ENCODE measurements at regions not wholly inside any gene's neighbourhood (a gene's known extent, or its start where the extent isn't known, plus 50 kb on each side); places are given as distances from the start of the nearest gene placed in this dataset.
A peak's percentile ranks its signal among the peaks of the same experiment; 100 is the strongest.
"Not testable (repeated sequence)": the region's sequence is repeated elsewhere in the genome, so short reads cannot be mapped to it uniquely, and the experiment has no call there.

GRCh38 chr16:7231762-7232161 is 100.9 kb upstream of the RBFOX1 start:
- H3K4me3 ChIP-seq (ENCODE audit: low read length): no peak overlapping the region
- H3K27me3 ChIP-seq (ENCODE audit: control insufficient read depth, insufficient read depth, low read length): no peaks in the 10 kb centered on the region
- no peaks in the 10 kb centered on the region for H3K9me3 ChIP-seq (replicated peaks; ENCODE audit: control insufficient read depth, low read depth, low read length)
- DNase-seq: no peak
- H3K27ac ChIP-seq (ENCODE audit: low read length): no peak overlapping the region
- 90% methylated on average over 2 of the region's 5 CpGs for WGBS (ENCODE audit: insufficient coverage)
- H3K4me1 ChIP-seq (ENCODE audit: control insufficient read depth, insufficient read depth, low read length): peaks cover 6% of the 10 kb centered on the region
- H3K36me3 ChIP-seq (ENCODE audit: control insufficient read depth, insufficient read depth, low read length): no peaks in the 10 kb centered on the region

GRCh38 chr16:7229433-7230218 is 103.0 kb upstream of the RBFOX1 start:
- H3K9me3 ChIP-seq (replicated peaks; ENCODE audit: control insufficient read depth, low read depth, low read length); DNase-seq; H3K27me3 ChIP-seq (ENCODE audit: control insufficient read depth, insufficient read depth, low read length); H3K36me3 ChIP-seq (ENCODE audit: control insufficient read depth, insufficient read depth, low read length); H3K4me1 ChIP-seq (ENCODE audit: control insufficient read depth, insufficient read depth, low read length); H3K4me3 ChIP-seq (ENCODE audit: low read length); H3K27ac ChIP-seq (ENCODE audit: low read length): not testable (repeated sequence)
- WGBS (ENCODE audit: insufficient coverage): 59% methylated on average over 1 of the region's 3 CpGs

GRCh38 chr16:7227229-7227721 is 105.4 kb upstream of the RBFOX1 start:
- no peaks in the 10 kb centered on the region for H3K27me3 ChIP-seq (ENCODE audit: control insufficient read depth, insufficient read depth, low read length)
- WGBS (ENCODE audit: insufficient coverage): 15% methylated on average over 6 of the region's 13 CpGs
- peak; percentile 50 for DNase-seq

GRCh38 chr16:7221157-7221556 is 111.5 kb upstream of the RBFOX1 start:
- 100% methylated on average over 1 of the region's 3 CpGs for WGBS (ENCODE audit: insufficient coverage)

More at GRCh38 chr16:7227229-7227721, 105.4 kb upstream of the RBFOX1 start:
- Histone ChIP-seq H3K4me1 (ENCODE audit: control insufficient read depth, insufficient read depth, low read length) (peaks cover 6% of the 10 kb centered on the region), H3K9me3 (replicated peaks; ENCODE audit: control insufficient read depth, low read depth, low read length) (no peaks in the 10 kb centered on the region), H3K4me3 (ENCODE audit: low read length) (no peak overlapping the region), H3K36me3 (ENCODE audit: control insufficient read depth, insufficient read depth, low read length) (no peaks in the 10 kb centered on the region), H3K27ac (ENCODE audit: low read length) (no peak overlapping the region)

GRCh38 chr16:7218936-7219335 is 113.7 kb upstream of the RBFOX1 start:
- DNase-seq: peak; percentile 34
- no peaks in the 10 kb centered on the region for H3K9me3 ChIP-seq (replicated peaks; ENCODE audit: control insufficient read depth, low read depth, low read length)
- no peaks in the 10 kb centered on the region for H3K27me3 ChIP-seq (ENCODE audit: control insufficient read depth, insufficient read depth, low read length)
- no peaks in the 10 kb centered on the region for H3K4me1 ChIP-seq (ENCODE audit: control insufficient read depth, insufficient read depth, low read length)
- no peaks in the 10 kb centered on the region for H3K36me3 ChIP-seq (ENCODE audit: control insufficient read depth, insufficient read depth, low read length)
- no peak overlapping the region for H3K27ac ChIP-seq (ENCODE audit: low read length)
- no peak overlapping the region for H3K4me3 ChIP-seq (ENCODE audit: low read length)
- 58% methylated on average over 2 of the region's 4 CpGs for WGBS (ENCODE audit: insufficient coverage)

More at GRCh38 chr16:7221157-7221556, 111.5 kb upstream of the RBFOX1 start:
- no peak overlapping the region for H3K27ac ChIP-seq (ENCODE audit: low read length)
- no peak overlapping the region for H3K4me3 ChIP-seq (ENCODE audit: low read length)
- DNase-seq: no peak
- H3K9me3 ChIP-seq (replicated peaks; ENCODE audit: control insufficient read depth, low read depth, low read length): no peaks in the 10 kb centered on the region
- H3K4me1 ChIP-seq (ENCODE audit: control insufficient read depth, insufficient read depth, low read length): no peaks in the 10 kb centered on the region
- no peaks in the 10 kb centered on the region for H3K27me3 ChIP-seq (ENCODE audit: control insufficient read depth, insufficient read depth, low read length)
- H3K36me3 ChIP-seq (ENCODE audit: control insufficient read depth, insufficient read depth, low read length): no peaks in the 10 kb centered on the region

- no peak for DNase-seq
- H3K27ac ChIP-seq (ENCODE audit: low read length): no peak overlapping the region
- H3K36me3 ChIP-seq (ENCODE audit: control insufficient read depth, insufficient read depth, low read length): no peaks in the 10 kb centered on the region
- no peak overlapping the region for H3K4me3 ChIP-seq (ENCODE audit: low read length)
- WGBS (ENCODE audit: insufficient coverage): 89% methylated on average over 4 of the region's 14 CpGs
- H3K9me3 ChIP-seq (replicated peaks; ENCODE audit: control insufficient read depth, low read depth, low read length): no peaks in the 10 kb centered on the region
- no peaks in the 10 kb centered on the region for H3K4me1 ChIP-seq (ENCODE audit: control insufficient read depth, insufficient read depth, low read length)
- no peaks in the 10 kb centered on the region for H3K27me3 ChIP-seq (ENCODE audit: control insufficient read depth, insufficient read depth, low read length)
Observed at GRCh38 chr16:7217797-7218196, 114.8 kb upstream of the RBFOX1 start.

- DNase-seq: no peak
- Histone ChIP-seq H3K27me3 (ENCODE audit: control insufficient read depth, insufficient read depth, low read length) (no peaks in the 10 kb centered on the region), H3K4me1 (ENCODE audit: control insufficient read depth, insufficient read depth, low read length) (no peaks in the 10 kb centered on the region), H3K4me3 (ENCODE audit: low read length) (no peak overlapping the region), H3K9me3 (replicated peaks; ENCODE audit: control insufficient read depth, low read depth, low read length) (no peaks in the 10 kb centered on the region), H3K36me3 (ENCODE audit: control insufficient read depth, insufficient read depth, low read length) (no peaks in the 10 kb centered on the region), H3K27ac (ENCODE audit: low read length) (no peak overlapping the region)
Observed at GRCh38 chr16:7216719-7217118, 115.9 kb upstream of the RBFOX1 start.

- H3K9me3 ChIP-seq (replicated peaks; ENCODE audit: control insufficient read depth, low read depth, low read length): no peaks in the 10 kb centered on the region
- no peaks in the 10 kb centered on the region for H3K27me3 ChIP-seq (ENCODE audit: control insufficient read depth, insufficient read depth, low read length)
- H3K4me3 ChIP-seq (ENCODE audit: low read length): no peak overlapping the region
- WGBS (ENCODE audit: insufficient coverage): no CpG with 5 or more reads among the region's 9 CpGs
- H3K27ac ChIP-seq (ENCODE audit: low read length): no peak overlapping the region
- H3K4me1 ChIP-seq (ENCODE audit: control insufficient read depth, insufficient read depth, low read length): no peaks in the 10 kb centered on the region
- no peaks in the 10 kb centered on the region for H3K36me3 ChIP-seq (ENCODE audit: control insufficient read depth, insufficient read depth, low read length)
- no peak for DNase-seq
Observed at GRCh38 chr16:7211781-7212180, 120.9 kb upstream of the RBFOX1 start.

GRCh38 chr16:7209598-7209997 is 123.0 kb upstream of the RBFOX1 start:
- H3K27me3 ChIP-seq (ENCODE audit: control insufficient read depth, insufficient read depth, low read length): no peaks in the 10 kb centered on the region
- no peak for DNase-seq
- no peaks in the 10 kb centered on the region for H3K36me3 ChIP-seq (ENCODE audit: control insufficient read depth, insufficient read depth, low read length)

GRCh38 chr16:7206469-7206868 is 126.2 kb upstream of the RBFOX1 start:
- H3K27ac ChIP-seq (ENCODE audit: low read length): no peak overlapping the region
- DNase-seq: no peak
- 39% methylated on average over 4 of the region's 4 CpGs for WGBS (ENCODE audit: insufficient coverage)
- no peaks in the 10 kb centered on the region for H3K36me3 ChIP-seq (ENCODE audit: control insufficient read depth, insufficient read depth, low read length)
- no peak overlapping the region for H3K4me3 ChIP-seq (ENCODE audit: low read length)
- no peaks in the 10 kb centered on the region for H3K9me3 ChIP-seq (replicated peaks; ENCODE audit: control insufficient read depth, low read depth, low read length)
- no peaks in the 10 kb centered on the region for H3K4me1 ChIP-seq (ENCODE audit: control insufficient read depth, insufficient read depth, low read length)
- H3K27me3 ChIP-seq (ENCODE audit: control insufficient read depth, insufficient read depth, low read length): no peaks in the 10 kb centered on the region

More at GRCh38 chr16:7209598-7209997, 123.0 kb upstream of the RBFOX1 start:
- H3K27ac ChIP-seq (ENCODE audit: low read length): no peak overlapping the region
- H3K4me1 ChIP-seq (ENCODE audit: control insufficient read depth, insufficient read depth, low read length): no peaks in the 10 kb centered on the region
- no peak overlapping the region for H3K4me3 ChIP-seq (ENCODE audit: low read length)
- H3K9me3 ChIP-seq (replicated peaks; ENCODE audit: control insufficient read depth, low read depth, low read length): no peaks in the 10 kb centered on the region
- 67% methylated on average over 1 of the region's 3 CpGs for WGBS (ENCODE audit: insufficient coverage)
